ENCODE measurements at regions not wholly inside any gene's neighbourhood (a gene's known extent, or its start where the extent isn't known, plus 50 kb on each side); places are given as distances from the start of the nearest gene placed in this dataset.

GRCh38 chr13:70969321-70969720, 861.1 kb upstream of the KLHL1 start:
- DNase-seq, result no peak

- no peak for DNase-seq
These were observed 859.3 kb upstream of the KLHL1 start for GRCh38 chr13:70967564-70967963.

- no peak for DNase-seq
These were observed 856.6 kb upstream of the KLHL1 start for GRCh38 chr13:70964874-70965273.

- DNase-seq, result no peak
These were observed 855.9 kb upstream of the KLHL1 start for GRCh38 chr13:70964124-70964523.

- no peak for DNase-seq
These were observed 852.7 kb upstream of the KLHL1 start for GRCh38 chr13:70960841-70961443.

GRCh38 chr13:70959035-70959775, 851.0 kb upstream of the KLHL1 start:
- DNase-seq, result no peak

GRCh38 chr13:70955887-70956286, 847.6 kb upstream of the KLHL1 start:
- DNase-seq, result no peak

- no peak for DNase-seq
These were observed 842.4 kb upstream of the KLHL1 start for GRCh38 chr13:70950664-70951063.

GRCh38 chr13:70945506-70945905, 837.3 kb upstream of the KLHL1 start:
- DNase-seq, result no peak

GRCh38 chr13:70941454-70941853, 833.2 kb upstream of the KLHL1 start:
- DNase-seq, result no peak

- no peak for DNase-seq
These were observed 830.2 kb upstream of the KLHL1 start for GRCh38 chr13:70938462-70938861.

- no peak for DNase-seq
These were observed 824.3 kb upstream of the KLHL1 start for GRCh38 chr13:70932511-70932910.

- DNase-seq, result no peak
These were observed 815.9 kb upstream of the KLHL1 start for GRCh38 chr13:70923863-70924752.

GRCh38 chr13:70911286-70911685, 803.0 kb upstream of the KLHL1 start:
- DNase-seq, result no peak

- no peak for DNase-seq
These were observed 800.5 kb upstream of the KLHL1 start for GRCh38 chr13:70908795-70909194.

GRCh38 chr13:70905035-70905434, 796.8 kb upstream of the KLHL1 start:
- DNase-seq, result no peak

- DNase-seq, result no peak
These were observed 787.9 kb upstream of the KLHL1 start for GRCh38 chr13:70896136-70896535.

GRCh38 chr13:70895599-70895998, 787.3 kb upstream of the KLHL1 start:
- DNase-seq, result no peak

- DNase-seq, result no peak
These were observed 786.0 kb upstream of the KLHL1 start for GRCh38 chr13:70894258-70894657.

GRCh38 chr13:70893832-70894231, 785.6 kb upstream of the KLHL1 start:
- DNase-seq, result no peak

- DNase-seq, result no peak
These were observed 782.0 kb upstream of the KLHL1 start for GRCh38 chr13:70890289-70890688.

GRCh38 chr13:70889163-70889562, 780.9 kb upstream of the KLHL1 start:
- no peak for DNase-seq

- no peak for DNase-seq
These were observed 775.9 kb upstream of the KLHL1 start for GRCh38 chr13:70884196-70884595.

- no peak for DNase-seq
These were observed 766.4 kb upstream of the KLHL1 start for GRCh38 chr13:70874636-70875035.
